ENCODE measurements at regions not wholly inside any gene's neighbourhood (a gene's known extent, or its start where the extent isn't known, plus 50 kb on each side); places are given as distances from the start of the nearest gene placed in this dataset.

GRCh38 chr21:35136586-35137219 is 87.6 kb upstream of the RUNX1 start:
- DNase-seq (ENCODE audit: low read depth in 3 of 3, low spot score in 2 of 3) = no peak

DNA sequence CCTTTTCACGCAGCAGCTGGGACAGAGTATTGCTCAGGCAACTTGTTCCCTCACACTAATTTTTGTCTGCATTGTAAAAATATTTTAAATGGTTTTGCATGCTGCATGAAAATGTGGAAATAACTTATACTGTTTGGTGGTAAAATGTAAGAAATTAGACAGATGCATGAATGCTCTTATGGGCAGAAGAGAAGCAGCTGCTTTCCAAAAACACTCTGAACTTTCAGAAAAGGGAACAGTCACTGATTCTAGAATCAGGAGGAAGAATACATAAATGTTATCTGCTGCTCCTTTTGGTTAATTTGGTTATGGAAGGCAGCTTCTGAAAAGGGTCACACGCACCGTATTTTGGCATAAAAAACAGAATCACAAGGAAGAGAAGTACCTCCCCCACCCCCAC is 87.0 kb upstream of the RUNX1 start:
- no peak for DNase-seq (ENCODE audit: low read depth in 3 of 3, low spot score in 2 of 3)

GRCh38 chr21:35135481-35135880 is 86.4 kb upstream of the RUNX1 start:
- no peak for DNase-seq (ENCODE audit: low read depth in 3 of 3, low spot score in 2 of 3)

DNA sequence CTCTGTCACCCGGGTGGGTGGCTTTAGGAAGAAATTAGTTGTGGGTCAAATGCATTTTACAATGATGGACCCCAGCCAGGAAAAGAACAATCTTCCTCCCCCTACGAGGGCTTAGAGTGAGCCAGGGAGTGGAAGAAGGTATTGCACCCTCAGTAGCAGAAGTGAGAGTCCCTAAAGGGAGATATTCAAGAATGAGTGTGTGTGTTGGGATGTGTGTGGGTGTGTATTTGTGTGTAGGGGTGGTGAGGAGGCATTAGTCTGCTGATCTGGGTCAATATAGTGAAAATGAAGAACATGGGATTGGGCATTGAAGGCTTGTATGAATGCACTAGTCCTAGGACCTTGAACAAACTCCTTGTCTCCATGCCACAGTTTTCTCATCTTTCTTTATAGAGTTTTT is 85.2 kb upstream of the RUNX1 start:
- no peak for DNase-seq (ENCODE audit: low read depth in 3 of 3, low spot score in 2 of 3)

GRCh38 chr21:35128536-35128935 is 79.4 kb upstream of the RUNX1 start:
- no peak for DNase-seq (ENCODE audit: low read depth in 3 of 3, low spot score in 2 of 3)

- DNase-seq (ENCODE audit: low read depth in 3 of 3, low spot score in 2 of 3) = no peak
These were observed 78.7 kb upstream of the RUNX1 start for GRCh38 chr21:35127851-35128250.

DNA sequence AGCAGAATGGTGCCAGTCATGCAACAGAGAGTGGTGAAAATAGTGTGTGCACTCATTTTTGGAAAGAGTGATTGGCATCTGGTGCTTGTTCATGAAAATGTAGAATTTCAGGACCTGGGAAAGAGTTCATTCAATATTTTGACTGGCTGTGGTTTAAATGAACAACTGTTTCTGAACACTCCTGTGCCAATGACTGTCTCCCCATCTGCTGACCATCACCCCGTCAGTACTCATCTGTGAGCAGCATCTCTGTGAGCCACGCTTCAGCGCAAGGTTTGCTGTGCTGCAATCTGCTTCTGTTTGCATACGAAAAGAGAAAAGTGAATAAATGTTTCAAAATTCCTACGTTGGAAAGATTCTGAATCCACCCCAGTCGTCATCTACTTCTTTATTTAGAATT is 77.9 kb upstream of the RUNX1 start:
- no peak for DNase-seq (ENCODE audit: low read depth in 3 of 3, low spot score in 2 of 3)

DNA sequence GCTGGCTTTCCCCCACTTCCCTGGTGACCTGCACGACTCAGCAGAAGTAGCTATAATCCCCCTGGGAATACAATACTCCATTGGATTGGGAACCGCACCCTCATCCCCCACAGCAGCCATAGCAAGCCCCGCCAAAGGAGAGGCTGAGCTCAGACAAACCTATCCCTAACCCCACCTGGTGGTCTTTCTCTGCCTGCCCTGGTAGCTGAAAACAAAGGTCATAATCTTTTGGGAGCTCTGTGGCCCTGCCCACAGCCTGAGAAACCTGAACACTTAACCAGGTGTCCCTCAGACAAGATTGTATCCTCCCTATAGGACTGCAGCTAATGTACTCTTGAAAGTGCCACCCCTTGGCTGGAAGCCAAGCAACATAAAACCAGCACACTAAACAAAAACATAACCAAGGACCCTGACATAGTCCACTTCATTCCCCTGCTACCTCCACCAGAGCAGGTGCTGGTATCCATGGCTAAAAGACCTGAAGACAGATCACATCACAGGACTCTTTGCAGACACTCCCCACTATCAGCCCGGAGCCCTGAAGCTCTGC is 71.6 kb upstream of the RUNX1 start:
- no peak for DNase-seq (ENCODE audit: low read depth in 3 of 3, low spot score in 2 of 3)

DNA sequence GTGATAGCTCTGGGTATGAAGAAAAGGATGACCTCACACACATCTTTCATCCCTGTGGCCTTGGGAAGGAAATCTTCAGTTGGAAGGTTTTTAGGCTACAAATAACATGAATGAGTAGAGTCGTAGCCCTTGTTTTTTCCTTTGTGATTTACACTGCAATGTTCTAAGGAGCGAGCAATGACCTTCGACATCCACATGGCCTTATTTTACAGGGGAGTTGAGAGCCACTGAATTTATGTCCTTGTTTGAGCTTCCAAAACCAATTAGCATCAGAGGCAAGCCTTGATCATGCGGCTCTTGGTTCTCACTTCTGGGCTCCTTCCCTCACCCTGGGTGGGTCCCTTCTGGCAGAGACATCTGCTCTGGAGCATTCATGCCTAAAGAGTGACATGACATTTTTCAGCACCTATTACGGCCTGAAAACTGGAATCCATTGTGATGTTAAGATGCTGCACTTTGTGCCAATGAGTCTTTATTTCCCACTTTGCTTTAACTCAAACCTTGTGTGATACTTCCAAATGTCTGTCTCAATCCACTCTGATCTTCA is 70.5 kb upstream of the RUNX1 start:
- DNase-seq (ENCODE audit: low read depth in 3 of 3, low spot score in 2 of 3) = no peak

- no peak for DNase-seq (ENCODE audit: low read depth in 3 of 3, low spot score in 2 of 3)
These were observed 67.7 kb upstream of the RUNX1 start for GRCh38 chr21:35116777-35117176.

DNA sequence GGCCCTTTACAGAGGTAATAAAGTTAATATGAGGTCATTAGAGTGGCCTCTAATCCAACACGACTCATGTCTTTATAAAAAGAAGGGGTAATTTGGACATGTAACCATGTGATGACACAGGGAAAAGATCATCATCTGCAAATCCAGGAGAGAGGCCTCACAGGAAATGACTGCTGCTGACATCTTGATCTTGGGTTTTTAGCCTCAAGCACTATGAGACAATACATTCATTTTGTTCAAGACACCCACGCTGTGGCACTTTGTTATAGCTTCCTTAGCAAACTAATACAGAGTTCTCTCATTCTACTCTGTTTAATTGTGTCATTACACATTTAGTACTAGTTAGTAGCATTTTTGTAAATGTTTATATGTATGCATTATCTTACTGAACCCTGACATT is 64.0 kb upstream of the RUNX1 start:
- DNase-seq (ENCODE audit: low read depth in 3 of 3, low spot score in 2 of 3) = no peak

- DNase-seq (ENCODE audit: low read depth in 3 of 3, low spot score in 2 of 3) = no peak
These were observed 62.3 kb upstream of the RUNX1 start for GRCh38 chr21:35111321-35111930.

- no peak for DNase-seq (ENCODE audit: low read depth in 3 of 3, low spot score in 2 of 3)
These were observed 59.8 kb upstream of the RUNX1 start for GRCh38 chr21:35108887-35109286.

GRCh38 chr21:35107520-35107919 is 58.4 kb upstream of the RUNX1 start:
- DNase-seq (ENCODE audit: low read depth in 3 of 3, low spot score in 2 of 3) = no peak

DNA sequence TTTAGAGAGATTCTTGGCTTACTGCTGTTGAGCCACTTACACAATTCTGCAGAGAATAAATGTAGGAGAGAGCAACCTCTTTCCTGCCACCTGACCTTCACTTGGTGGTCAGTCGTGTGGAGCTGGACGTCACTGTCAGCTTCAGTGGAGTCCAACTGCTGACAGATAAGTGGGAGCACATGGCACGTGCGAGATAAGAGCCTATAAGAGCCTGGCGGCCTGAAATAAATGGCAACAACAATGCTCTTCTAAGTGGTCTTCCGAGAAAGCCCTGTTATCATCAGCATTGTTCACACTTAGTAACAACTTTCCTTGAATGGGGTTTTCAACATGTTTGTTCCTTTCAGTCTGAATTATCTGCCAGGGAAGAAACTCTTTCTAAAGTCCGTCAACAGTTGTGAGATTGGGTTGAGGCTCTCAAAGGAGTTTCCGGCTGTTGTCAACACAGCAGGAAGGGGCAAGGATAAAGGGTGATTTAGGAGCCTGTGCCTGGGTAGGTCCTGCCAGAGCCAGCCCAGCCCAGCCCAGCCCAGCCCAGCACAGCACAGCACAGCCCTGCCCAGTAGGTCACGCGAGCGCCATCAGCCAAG is 57.2 kb upstream of the RUNX1 start:
- no peak for DNase-seq (ENCODE audit: low read depth in 3 of 3, low spot score in 2 of 3)

GRCh38 chr21:35102488-35103371 is 53.6 kb upstream of the RUNX1 start:
- no peak for DNase-seq (ENCODE audit: low read depth in 3 of 3, low spot score in 2 of 3)

GRCh38 chr21:35100349-35100811 is 51.3 kb upstream of the RUNX1 start:
- DNase-seq (ENCODE audit: low read depth in 3 of 3, low spot score in 2 of 3) = no peak

GRCh38 chr21:35099310-35099709 is 50.2 kb upstream of the RUNX1 start:
- DNase-seq (ENCODE audit: low read depth in 3 of 3, low spot score in 2 of 3) = no peak

All from right renal cortex interstitium (tissue), 3 donors.